Heart left ventricle (tissue), 16 donors: ENCODE measurements at regions not wholly inside any gene's neighbourhood (a gene's known extent, or its start where the extent isn't known, plus 50 kb on each side); places are given as distances from the start of the nearest gene placed in this dataset.

Experiments
- ATAC-seq, 4 donors: fragments of 200-7000 bp; cut with Tn5 transposase; one replicate each; pipeline ENCODE4 v1.9.1; 2020 to 2022; ENCODE audit warnings: moderate library complexity in 4 of 4, mild to moderate bottlenecking in 3 of 4, moderate number of reproducible peaks in 1 of 4
- DNase-seq, 5 donors: peaks; one replicate each; pipeline ENCODE4 v3.0.0-alpha.2; 2020
- H3K27ac ChIP-seq, 12 donors: fragments of 200-600 bp; sonication (generic) in 4 of 12; one replicate each; pipeline versions ENCODE4 v1.5.0 to v1.8.0; 2016 to 2022; ENCODE audit warnings: mild to moderate bottlenecking in 2 of 12
- H3K27me3 ChIP-seq, 9 donors: fragments of 200-600 bp; sonication (generic) in 2 of 9; one replicate each; pipeline versions ENCODE4 v1.5.1 to v1.8.0; 2016 to 2022; ENCODE audit warnings: mild to moderate bottlenecking in 3 of 9
- H3K36me3 ChIP-seq, 9 donors: fragments of 200-600 bp; sonication (generic) in 2 of 9; one replicate each; pipeline versions ENCODE4 v1.5.0 to v1.8.0; 2018 to 2022; ENCODE audit warnings: mild to moderate bottlenecking in 2 of 9
- H3K4me1 ChIP-seq, 12 donors: fragments of 200-600 bp; sonication (generic) in 4 of 12; one replicate each; pipeline versions ENCODE4 v1.5.0 to v1.8.0; 2016 to 2022; ENCODE audit warnings: mild to moderate bottlenecking in 3 of 12
- H3K4me3 ChIP-seq, 12 donors: fragments of 200-600 bp; sonication (generic) in 4 of 12; one replicate each; pipeline versions ENCODE4 v1.5.0 to v1.8.0; 2017 to 2022; ENCODE audit warnings: mild to moderate bottlenecking in 9 of 12, moderate library complexity in 4 of 12
- H3K9me3 ChIP-seq, 12 donors: fragments of 200-600 bp; sonication (generic) in 4 of 12; one replicate each; pipeline versions ENCODE4 v1.5.0 to v1.8.0; 2016 to 2022; ENCODE audit warnings: mild to moderate bottlenecking in 1 of 12
- CTCF ChIP-seq, 12 donors: fragments of 200-600 bp; sonication (generic) in 4 of 12; IDR thresholded peaks; one replicate each; pipeline versions ENCODE4 v1.5.0 to v1.8.0; 2018 to 2022; ENCODE audit warnings: antibody characterized with exemption in 12 of 12, mild to moderate bottlenecking in 5 of 12
- POLR2A ChIP-seq, 2 donors: fragments of 450-650 bp; IDR thresholded peaks; one replicate each; pipeline ENCODE4 v1.6.1; 2017; ENCODE audit warnings: antibody characterized with exemption in 2 of 2, mild to moderate bottlenecking in 2 of 2, moderate library complexity in 2 of 2
- WGBS, 4 donors: extraction: QIAGEN DNeasy Blood & Tissue Kit in 2 of 4; methylation state at CpG; one replicate each; pipeline versions ENCODE4 v1.1.5 to v1.1.7; 2013 to 2018; 5-methylcytosine and 5-hydroxymethylcytosine counted together
- intact Hi-C, 10 donors: fragments of 100-400 bp; cut with DNase I; formaldehyde crosslinking; loops; one replicate each; pipeline versions ENCODE4 v1.11.1 to v1.14.2; 2022
- donor health status: ischemic (EF 13 %, LVEDD 7.1; RV severe dilation, severe dysfunction).
- donor health status: healthy with polysubstance abuse.
- donor health status: DM: no; HTN: yes; CAD: no.
- donor health status: DM: no; HTN: no; CAD: no.
- donor health status: ischemic (EF 25% LVEDD 6.9; RV normal size, moderate dysfunction).
- donor health status: ischemic (EF 25% LVEDD 5.7; RV mildly dilated, moderate dysfunction).
- donor health status: healthy.
- donor health status: DM: yes; HTN: yes; CAD: no.
- donor health status: ischemic (EF 35%, LVEDD 5.7; RV mildly dilated, moderate dysfunction).
- donor health status: nonischemic (EF 11% LVEDD 7.7; RV severe dilation, severe dysfunction).
- donor health status: DM: yes; HTN: yes; CAD: no.
- donor health status: PGD.
- donor health status: ischemic (EF 29% LVEDD 5.4; RV normal size, mild dysfunction).
- donor health status: nonischemic (EF 23%, LVEDD 6.1; RV moderate dilation, normal function).

DNA sequence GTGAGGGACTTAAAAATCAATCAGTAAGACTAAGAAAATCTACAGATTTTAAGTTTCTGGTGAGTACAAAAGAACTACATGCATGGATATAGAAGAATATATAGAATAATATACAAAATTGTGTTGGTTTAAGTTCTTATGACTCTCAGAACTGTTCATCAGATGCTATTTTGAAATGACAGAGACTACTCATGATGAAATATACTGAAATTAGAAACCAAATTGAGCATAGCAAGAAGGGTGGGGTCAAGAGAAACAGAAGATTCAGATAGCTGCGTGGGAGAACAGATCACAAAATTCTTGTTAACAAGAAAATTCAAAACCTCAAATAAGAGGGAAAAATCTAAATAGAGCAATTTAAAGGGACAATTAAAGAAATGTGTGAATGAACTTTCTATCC, 2125.3 kb upstream of the RAG2 start:
- intact Hi-C loops = no loop called here
- peaks cover 0 to 5% (median 0%) of the 10 kb centered on the region in 12 donors for H3K9me3 ChIP-seq

DNA sequence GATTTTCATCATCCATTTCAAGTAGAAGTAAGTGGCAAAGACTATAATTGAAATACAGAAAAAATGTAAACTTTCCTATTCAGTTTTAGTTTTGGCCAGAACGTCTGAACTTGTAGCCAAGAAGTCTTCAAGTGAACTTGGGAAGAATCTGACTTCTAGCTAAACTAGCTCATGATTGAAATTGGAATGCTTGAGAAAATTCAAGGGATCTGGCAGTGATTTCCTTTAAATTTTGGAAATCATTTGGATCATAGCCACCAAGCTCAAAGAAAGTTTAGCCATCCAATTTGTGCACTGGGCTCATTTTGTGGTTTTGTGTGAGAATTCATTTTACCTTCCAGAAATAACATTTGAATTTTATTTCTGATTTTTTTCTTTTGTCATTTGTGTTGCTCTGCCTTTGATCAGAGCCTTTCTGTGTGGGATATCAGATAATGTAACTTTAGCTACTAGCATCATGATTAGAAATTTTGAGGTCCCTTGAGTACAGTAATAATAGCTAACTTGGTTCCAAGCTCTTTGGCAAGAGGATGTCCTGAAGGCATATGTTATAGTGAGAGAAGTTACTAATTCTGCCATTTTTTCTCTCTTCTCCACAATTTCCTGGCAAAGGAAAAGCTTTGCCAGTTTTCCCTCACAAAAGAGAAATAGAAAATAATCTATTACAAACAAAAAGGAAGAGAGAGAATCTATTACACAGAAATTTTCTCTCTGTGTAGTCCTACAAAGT, 2123.7 kb upstream of the RAG2 start:
- H3K27ac ChIP-seq = no peak overlapping the region
- no peaks in the 10 kb centered on the region for H3K36me3 ChIP-seq
- H3K4me1 ChIP-seq = no peaks in the 10 kb centered on the region
- no peak for DNase-seq
- ATAC-seq = no peak
- H3K9me3 ChIP-seq = peaks cover 0 to 5% (median 0%) of the 10 kb centered on the region in 12 donors
- intact Hi-C loops = no loop called here
- H3K4me3 ChIP-seq = no peak overlapping the region
- TF ChIP-seq POLR2A (IDR thresholded peaks at IDR 0.05) (no peak), CTCF (IDR thresholded peaks at IDR 0.05) (no peak)
- H3K27me3 ChIP-seq = no peaks in the 10 kb centered on the region
- WGBS, 4 donors = 28 to 57% (median 43%) methylated on average over 1 of the region's 1 CpG

More for the DNA sequence above, 2125.3 kb upstream of the RAG2 start:
- WGBS, 4 donors = 69 to 86% (median 73%) methylated on average over 1 of the region's 1 CpG
- Histone ChIP-seq H3K36me3 (no peaks in the 10 kb centered on the region), H3K4me3 (no peak overlapping the region), H3K4me1 (no peaks in the 10 kb centered on the region), H3K27me3 (no peaks in the 10 kb centered on the region), H3K27ac (no peak overlapping the region)
- TF ChIP-seq POLR2A (IDR thresholded peaks at IDR 0.05) (no peak), CTCF (IDR thresholded peaks at IDR 0.05) (no peak)
- no peak for DNase-seq
- ATAC-seq = no peak

DNA sequence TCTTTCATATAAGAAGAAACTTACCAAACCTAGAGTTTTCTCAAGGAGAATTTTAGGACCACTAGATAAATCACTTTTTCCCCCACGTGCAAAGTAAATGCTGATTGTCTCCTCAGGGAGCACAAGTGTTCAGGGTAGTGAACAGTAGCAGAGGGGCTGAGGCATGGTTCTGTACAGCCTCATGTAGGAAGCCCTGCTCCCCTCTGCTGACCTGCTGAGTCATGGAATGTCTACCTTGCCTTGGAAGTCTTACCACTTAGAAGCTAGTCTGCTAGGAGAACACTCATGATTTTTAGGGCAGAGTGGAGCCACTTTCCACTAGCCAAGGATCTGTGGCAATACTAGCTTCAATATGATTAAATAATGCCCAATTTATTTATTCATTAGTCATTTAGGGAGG, 2120.6 kb upstream of the RAG2 start:
- Histone ChIP-seq H3K4me1 (no peaks in the 10 kb centered on the region), H3K36me3 (no peaks in the 10 kb centered on the region), H3K27me3 (no peaks in the 10 kb centered on the region), H3K9me3 (no peaks in the 10 kb centered on the region), H3K4me3 (no peak overlapping the region), H3K27ac (no peak overlapping the region)
- TF ChIP-seq POLR2A (IDR thresholded peaks at IDR 0.05) (no peak), CTCF (IDR thresholded peaks at IDR 0.05) (no peak)
- DNase-seq (no peak), ATAC-seq (no peak)
- intact Hi-C loops = no loop called here
- 25 to 50% (median 42%) methylated on average over 1 of the region's 1 CpG for WGBS, 4 donors

GRCh38 chr11:38718049-38718448, 2120.0 kb upstream of the RAG2 start:
- H3K4me3 ChIP-seq = no peak overlapping the region
- ATAC-seq (no peak), DNase-seq (no peak)
- 42 to 54% (median 49%) methylated on average over 2 of the region's 2 CpGs for WGBS, 4 donors
- H3K4me1 ChIP-seq = no peaks in the 10 kb centered on the region
- no peak overlapping the region for H3K27ac ChIP-seq
- no peaks in the 10 kb centered on the region for H3K27me3 ChIP-seq
- H3K36me3 ChIP-seq = no peaks in the 10 kb centered on the region
- TF ChIP-seq POLR2A (IDR thresholded peaks at IDR 0.05) (no peak), CTCF (IDR thresholded peaks at IDR 0.05) (no peak)
- no peaks in the 10 kb centered on the region for H3K9me3 ChIP-seq
- intact Hi-C loops = no loop called here
